ENCODE measurements at regions not wholly inside any gene's neighbourhood (a gene's known extent, or its start where the extent isn't known, plus 50 kb on each side); places are given as distances from the start of the nearest gene placed in this dataset.

GRCh38 chr6:144347933-144348332, 62.8 kb downstream of the UTRN start:
- H3K36me3 Mint-ChIP-seq (ENCODE audit: insufficient read depth), result peaks cover 12% of the 10 kb centered on the region
- H3K4me1 Mint-ChIP-seq (ENCODE audit: low read depth), result peaks cover 91% of the 10 kb centered on the region
- DNase-seq (no peak), ATAC-seq (no peak)
- H3K9me3 Mint-ChIP-seq, result peaks cover 3% of the 10 kb centered on the region
- no peaks in the 10 kb centered on the region for H3K27me3 Mint-ChIP-seq (ENCODE audit: low read depth)
- peak overlapping the region; percentile 46 for H3K4me3 Mint-ChIP-seq

- DNase-seq (no peak), ATAC-seq (peak; percentile 54 to 56)
Measured at GRCh38 chr6:144349690-144350527, 64.8 kb downstream of the UTRN start.

GRCh38 chr6:144350528-144350880, 65.4 kb downstream of the UTRN start:
- peaks cover 3% of the 10 kb centered on the region for H3K9me3 Mint-ChIP-seq
- H3K4me1 Mint-ChIP-seq (ENCODE audit: low read depth), result peaks cover 91% of the 10 kb centered on the region
- no peak for ATAC-seq
- DNase-seq, result no peak
- peak overlapping the region; percentile 67 for H3K4me3 Mint-ChIP-seq
- H3K27me3 Mint-ChIP-seq (ENCODE audit: low read depth), result no peaks in the 10 kb centered on the region
- H3K36me3 Mint-ChIP-seq (ENCODE audit: insufficient read depth), result peaks cover 12% of the 10 kb centered on the region

More at GRCh38 chr6:144349690-144350527, 64.8 kb downstream of the UTRN start:
- Mint-ChIP-seq H3K4me3 (peak overlapping the region; percentile 67), H3K4me1 (ENCODE audit: low read depth) (peaks cover 94% of the 10 kb centered on the region), H3K36me3 (ENCODE audit: insufficient read depth) (peaks cover 12% of the 10 kb centered on the region), H3K9me3 (peaks cover 3% of the 10 kb centered on the region), H3K27me3 (ENCODE audit: low read depth) (no peaks in the 10 kb centered on the region)

- DNase-seq, result no peak
- H3K36me3 Mint-ChIP-seq (ENCODE audit: insufficient read depth), result peaks cover 12% of the 10 kb centered on the region
- peaks cover 89% of the 10 kb centered on the region for H3K4me1 Mint-ChIP-seq (ENCODE audit: low read depth)
- no peak for ATAC-seq
- peak overlapping the region; percentile 67 for H3K4me3 Mint-ChIP-seq
- H3K27me3 Mint-ChIP-seq (ENCODE audit: low read depth), result no peaks in the 10 kb centered on the region
- H3K9me3 Mint-ChIP-seq, result peaks cover 3% of the 10 kb centered on the region
Measured at GRCh38 chr6:144351379-144352127, 66.4 kb downstream of the UTRN start.

- Mint-ChIP-seq H3K36me3 (ENCODE audit: insufficient read depth) (peaks cover 8% of the 10 kb centered on the region), H3K9me3 (peaks cover 3% of the 10 kb centered on the region), H3K4me1 (ENCODE audit: low read depth) (peaks cover 87% of the 10 kb centered on the region), H3K4me3 (no peak overlapping the region), H3K27me3 (ENCODE audit: low read depth) (no peaks in the 10 kb centered on the region)
- ATAC-seq (no peak), DNase-seq (no peak)
Measured at GRCh38 chr6:144352331-144352730, 67.2 kb downstream of the UTRN start.

- ATAC-seq (peak; percentile 84 to 86), DNase-seq (no peak)
- peaks cover 6% of the 10 kb centered on the region for H3K36me3 Mint-ChIP-seq (ENCODE audit: insufficient read depth)
- peaks cover 81% of the 10 kb centered on the region for H3K4me1 Mint-ChIP-seq (ENCODE audit: low read depth)
- peak overlapping the region; percentile 43 for H3K4me3 Mint-ChIP-seq
- no peaks in the 10 kb centered on the region for H3K9me3 Mint-ChIP-seq
- H3K27me3 Mint-ChIP-seq (ENCODE audit: low read depth), result no peaks in the 10 kb centered on the region
Measured at GRCh38 chr6:144353871-144354314, 68.8 kb downstream of the UTRN start.

- H3K9me3 Mint-ChIP-seq, result no peaks in the 10 kb centered on the region
- no peak overlapping the region for H3K4me3 Mint-ChIP-seq
Measured at GRCh38 chr6:144359783-144360182, 74.6 kb downstream of the UTRN start.

GRCh38 chr6:144360401-144360800, 75.3 kb downstream of the UTRN start:
- no peak overlapping the region for H3K4me3 Mint-ChIP-seq
- peaks cover 13% of the 10 kb centered on the region for H3K36me3 Mint-ChIP-seq (ENCODE audit: insufficient read depth)
- ATAC-seq, result no peak
- no peaks in the 10 kb centered on the region for H3K9me3 Mint-ChIP-seq
- no peak for DNase-seq
- no peaks in the 10 kb centered on the region for H3K27me3 Mint-ChIP-seq (ENCODE audit: low read depth)
- H3K4me1 Mint-ChIP-seq (ENCODE audit: low read depth), result peaks cover 73% of the 10 kb centered on the region

More at GRCh38 chr6:144359783-144360182, 74.6 kb downstream of the UTRN start:
- Mint-ChIP-seq H3K27me3 (ENCODE audit: low read depth) (no peaks in the 10 kb centered on the region), H3K4me1 (ENCODE audit: low read depth) (peaks cover 74% of the 10 kb centered on the region), H3K36me3 (ENCODE audit: insufficient read depth) (peaks cover 13% of the 10 kb centered on the region)
- ATAC-seq, result no peak
- DNase-seq, result no peak

GRCh38 chr6:144361016-144361415, 75.9 kb downstream of the UTRN start:
- H3K4me3 Mint-ChIP-seq, result no peak overlapping the region
- H3K36me3 Mint-ChIP-seq (ENCODE audit: insufficient read depth), result peaks cover 13% of the 10 kb centered on the region
- ATAC-seq (peak in 1 of 2 donors; percentile 63), DNase-seq (no peak)
- no peaks in the 10 kb centered on the region for H3K9me3 Mint-ChIP-seq
- H3K27me3 Mint-ChIP-seq (ENCODE audit: low read depth), result no peaks in the 10 kb centered on the region
- peaks cover 78% of the 10 kb centered on the region for H3K4me1 Mint-ChIP-seq (ENCODE audit: low read depth)

GRCh38 chr6:144362042-144363018, 77.2 kb downstream of the UTRN start:
- DNase-seq (no peak), ATAC-seq (no peak)
- H3K9me3 Mint-ChIP-seq, result no peaks in the 10 kb centered on the region
- H3K4me1 Mint-ChIP-seq (ENCODE audit: low read depth), result peaks cover 74% of the 10 kb centered on the region
- H3K27me3 Mint-ChIP-seq (ENCODE audit: low read depth), result no peaks in the 10 kb centered on the region
- no peak overlapping the region for H3K4me3 Mint-ChIP-seq
- peaks cover 19% of the 10 kb centered on the region for H3K36me3 Mint-ChIP-seq (ENCODE audit: insufficient read depth)

- H3K9me3 Mint-ChIP-seq, result no peaks in the 10 kb centered on the region
- peaks cover 65% of the 10 kb centered on the region for H3K4me1 Mint-ChIP-seq (ENCODE audit: low read depth)
- H3K4me3 Mint-ChIP-seq, result peak overlapping the region; percentile 2
- peak; percentile 18 to 30 for ATAC-seq
- peaks cover 18% of the 10 kb centered on the region for H3K36me3 Mint-ChIP-seq (ENCODE audit: insufficient read depth)
- no peak for DNase-seq
- H3K27me3 Mint-ChIP-seq (ENCODE audit: low read depth), result no peaks in the 10 kb centered on the region
Measured at GRCh38 chr6:144364208-144364720, 79.1 kb downstream of the UTRN start.

- peak in 1 of 2 donors; percentile 23 for ATAC-seq
- no peak overlapping the region for H3K4me3 Mint-ChIP-seq
- H3K9me3 Mint-ChIP-seq, result no peaks in the 10 kb centered on the region
- H3K4me1 Mint-ChIP-seq (ENCODE audit: low read depth), result peaks cover 67% of the 10 kb centered on the region
- peaks cover 21% of the 10 kb centered on the region for H3K36me3 Mint-ChIP-seq (ENCODE audit: insufficient read depth)
- no peak for DNase-seq
- no peaks in the 10 kb centered on the region for H3K27me3 Mint-ChIP-seq (ENCODE audit: low read depth)
Measured at GRCh38 chr6:144364782-144365181, 79.6 kb downstream of the UTRN start.

- no peak overlapping the region for H3K4me3 Mint-ChIP-seq
- H3K36me3 Mint-ChIP-seq (ENCODE audit: insufficient read depth), result peaks cover 23% of the 10 kb centered on the region
- no peak for DNase-seq
- H3K9me3 Mint-ChIP-seq, result no peaks in the 10 kb centered on the region
- ATAC-seq, result no peak
- peaks cover 67% of the 10 kb centered on the region for H3K4me1 Mint-ChIP-seq (ENCODE audit: low read depth)
- H3K27me3 Mint-ChIP-seq (ENCODE audit: low read depth), result no peaks in the 10 kb centered on the region
Measured at GRCh38 chr6:144365271-144365670, 80.1 kb downstream of the UTRN start.

All from activated T-cell treated with anti-CD3 and anti-CD28 coated beads, Interleukin-2, amount 50 U/mL, for 4 hours (primary cell).